PFSK-1 (cell line): ENCODE measurements at regions not wholly inside any gene's neighbourhood (a gene's known extent, or its start where the extent isn't known, plus 50 kb on each side); places are given as distances from the start of the nearest gene placed in this dataset.

Experiments
- FOXP2 ChIP-seq: optimal IDR thresholded peaks from 2 replicates; pipeline ENCODE3; 2011; ENCODE audit warnings: borderline replicate concordance, control low read depth, inconsistent platforms; ENCODE audit not compliant: insufficient read depth; ENCODE audit errors: extremely low read length, extremely low read depth
- POLR2AphosphoS5 ChIP-seq: IDR thresholded peaks from 2 replicates; pipeline ENCODE4 v1.6.1; 2012; ENCODE audit warnings: low read depth, mild to moderate bottlenecking, control low read depth, low read length, moderate library complexity
- REST ChIP-seq, 2 experiments: IDR thresholded peaks; 2 replicates each; pipeline versions ENCODE4 v1.6.1 to v1.8.0; 2011 to 2012; ENCODE audit warnings: low read depth in 2 of 2, low read length in 2 of 2, control low read depth in 1 of 2, inconsistent platforms in 1 of 2, mild to moderate bottlenecking in 1 of 2, moderate library complexity in 1 of 2; ENCODE audit not compliant: insufficient read depth in 1 of 2
- SIN3A ChIP-seq: IDR thresholded peaks from 2 replicates; pipeline ENCODE4 v1.6.1; 2012; ENCODE audit warnings: mild to moderate bottlenecking, low read length, moderate library complexity, borderline replicate concordance; ENCODE audit not compliant: insufficient read depth
- TAF1 ChIP-seq: IDR thresholded peaks from 2 replicates; pipeline ENCODE4 v1.6.1; 2012; ENCODE audit warnings: low read length, control low read depth, borderline replicate concordance; ENCODE audit not compliant: insufficient read depth

- TF ChIP-seq POLR2AphosphoS5 (no peak), SIN3A (no peak), FOXP2 (no peak), REST (IDR thresholded peaks at IDR 0.05; ENCODE audit: insufficient read depth in 1 of 2, low read depth in 2 of 2, low read length in 2 of 2) (no peak), TAF1 (no peak)
Measured at GRCh38 chr4:110788302-110788701, 165.4 kb upstream of the PITX2 start.
